H1 (cell line): ENCODE measurements at regions not wholly inside any gene's neighbourhood (a gene's known extent, or its start where the extent isn't known, plus 50 kb on each side); places are given as distances from the start of the nearest gene placed in this dataset.

Experiments used
- ATF3 ChIP-seq: IDR thresholded peaks from 2 replicates; pipeline ENCODE4 v1.6.1; 2011; ENCODE audit warnings: low read depth, mild to moderate bottlenecking, low read length; ENCODE audit not compliant: insufficient read depth
- EZH2 ChIP-seq: fragments of 200-600 bp; sonication (generic); IDR thresholded peaks from 2 replicates; pipeline ENCODE4 v1.7.1; 2012; ENCODE audit warnings: low read depth, mild to moderate bottlenecking, moderate library complexity, low read length, inconsistent platforms; ENCODE audit not compliant: severe bottlenecking
- KDM4A ChIP-seq: IDR thresholded peaks from one replicate; pipeline ENCODE4 v1.7.1; 2012; ENCODE audit warnings: low read depth, mild to moderate bottlenecking, moderate library complexity, low read length, inconsistent platforms; ENCODE audit not compliant: severe bottlenecking
- MAFK ChIP-seq: IDR thresholded peaks from 2 replicates; pipeline ENCODE4 v1.6.1; 2012; ENCODE audit warnings: low read depth, mild to moderate bottlenecking, improper control_type of control experiment, low read length
- RNF2 ChIP-seq: fragments of 200-900, 300-1000 bp; sonication (generic); IDR thresholded peaks from 2 replicates; pipeline ENCODE4 v1.7.1; 2016; ENCODE audit warnings: borderline replicate concordance, low read depth, mild to moderate bottlenecking, antibody characterized with exemption, low read length; ENCODE audit not compliant: poor library complexity, severe bottlenecking; ENCODE audit errors: missing control alignments
- SP1 ChIP-seq: IDR thresholded peaks from 2 replicates; pipeline ENCODE4 v1.6.1; 2011; ENCODE audit warnings: low read depth, low read length

- TF ChIP-seq MAFK = no peak
- TF ChIP-seq ATF3 = no peak
- TF ChIP-seq RNF2 = no peak
- TF ChIP-seq SP1 = no peak
- TF ChIP-seq KDM4A = no peak
- no peak for TF ChIP-seq EZH2
Measured at GRCh38 chr12:12019881-12020280, 50.9 kb upstream of the BCL2L14 start (continued).
